ENCODE measurements at regions not wholly inside any gene's neighbourhood (a gene's known extent, or its start where the extent isn't known, plus 50 kb on each side); places are given as distances from the start of the nearest gene placed in this dataset.

GRCh38 chr10:131812736-131813604, 87.8 kb upstream of the PPP2R2D start:
- H3K36me3 Mint-ChIP-seq (ENCODE audit: low read depth) = no peaks in the 10 kb centered on the region

DNA sequence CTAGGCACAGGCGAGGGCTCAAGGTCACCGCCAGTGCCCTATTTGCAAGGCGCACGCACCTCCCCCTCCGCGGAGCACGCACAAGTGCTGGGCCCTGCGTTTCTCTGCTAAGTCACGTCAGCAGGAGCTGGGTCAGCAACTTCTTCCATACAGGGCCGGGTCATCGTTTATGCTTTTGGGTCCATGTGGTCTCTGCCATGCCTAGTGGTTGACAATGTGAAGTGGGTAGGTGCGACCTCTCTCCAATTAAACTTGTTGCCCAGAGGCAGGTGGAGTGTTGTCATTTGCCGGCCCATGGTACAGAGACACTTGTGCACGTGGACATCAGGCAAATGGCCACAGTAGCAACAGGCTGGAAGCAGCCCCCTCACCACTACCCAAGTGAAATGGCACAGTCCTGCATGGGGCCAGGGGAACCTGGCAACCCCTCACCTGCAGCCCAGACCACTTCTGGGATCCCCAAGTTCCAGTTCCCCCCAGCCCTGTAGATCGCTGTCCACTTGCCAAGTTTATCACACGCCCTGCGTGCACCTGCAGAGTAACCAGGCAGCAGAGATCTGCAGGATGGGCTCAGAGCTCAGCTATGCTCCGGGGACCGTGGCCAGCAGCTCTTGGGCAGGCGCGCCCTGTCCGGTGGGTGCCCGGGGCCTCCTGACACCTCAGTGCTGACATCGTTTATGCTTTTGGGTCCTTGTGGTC, 86.1 kb upstream of the PPP2R2D start:
- Mint-ChIP-seq H3K4me3 (no peak overlapping the region), H3K27ac (no peak overlapping the region), H3K9me3 (no peaks in the 10 kb centered on the region), H3K27me3 (peaks cover 19% of the 10 kb centered on the region), H3K4me1 (no peaks in the 10 kb centered on the region), H3K36me3 (ENCODE audit: low read depth) (no peaks in the 10 kb centered on the region)
- no peak for ATAC-seq (replicated peaks)

More at GRCh38 chr10:131812736-131813604, 87.8 kb upstream of the PPP2R2D start:
- no peaks in the 10 kb centered on the region for H3K9me3 Mint-ChIP-seq
- H3K27me3 Mint-ChIP-seq = peaks cover 30% of the 10 kb centered on the region
- H3K4me1 Mint-ChIP-seq = peaks cover 5% of the 10 kb centered on the region
- no peak overlapping the region for H3K27ac Mint-ChIP-seq
- ATAC-seq (replicated peaks) = no peak
- H3K4me3 Mint-ChIP-seq = no peak overlapping the region

GRCh38 chr10:131815266-131816156, 85.3 kb upstream of the PPP2R2D start:
- no peak overlapping the region for H3K4me3 Mint-ChIP-seq
- H3K9me3 Mint-ChIP-seq = no peaks in the 10 kb centered on the region
- peaks cover 19% of the 10 kb centered on the region for H3K27me3 Mint-ChIP-seq
- H3K27ac Mint-ChIP-seq = no peak overlapping the region
- H3K36me3 Mint-ChIP-seq (ENCODE audit: low read depth) = no peaks in the 10 kb centered on the region
- no peak for ATAC-seq (replicated peaks)
- H3K4me1 Mint-ChIP-seq = no peaks in the 10 kb centered on the region

- Mint-ChIP-seq H3K9me3 (no peaks in the 10 kb centered on the region), H3K27ac (no peak overlapping the region), H3K4me1 (no peaks in the 10 kb centered on the region), H3K4me3 (no peak overlapping the region), H3K27me3 (peaks cover 19% of the 10 kb centered on the region), H3K36me3 (ENCODE audit: low read depth) (no peaks in the 10 kb centered on the region)
- no peak for ATAC-seq (replicated peaks)
Observed at GRCh38 chr10:131816157-131816775, 84.5 kb upstream of the PPP2R2D start.

DNA sequence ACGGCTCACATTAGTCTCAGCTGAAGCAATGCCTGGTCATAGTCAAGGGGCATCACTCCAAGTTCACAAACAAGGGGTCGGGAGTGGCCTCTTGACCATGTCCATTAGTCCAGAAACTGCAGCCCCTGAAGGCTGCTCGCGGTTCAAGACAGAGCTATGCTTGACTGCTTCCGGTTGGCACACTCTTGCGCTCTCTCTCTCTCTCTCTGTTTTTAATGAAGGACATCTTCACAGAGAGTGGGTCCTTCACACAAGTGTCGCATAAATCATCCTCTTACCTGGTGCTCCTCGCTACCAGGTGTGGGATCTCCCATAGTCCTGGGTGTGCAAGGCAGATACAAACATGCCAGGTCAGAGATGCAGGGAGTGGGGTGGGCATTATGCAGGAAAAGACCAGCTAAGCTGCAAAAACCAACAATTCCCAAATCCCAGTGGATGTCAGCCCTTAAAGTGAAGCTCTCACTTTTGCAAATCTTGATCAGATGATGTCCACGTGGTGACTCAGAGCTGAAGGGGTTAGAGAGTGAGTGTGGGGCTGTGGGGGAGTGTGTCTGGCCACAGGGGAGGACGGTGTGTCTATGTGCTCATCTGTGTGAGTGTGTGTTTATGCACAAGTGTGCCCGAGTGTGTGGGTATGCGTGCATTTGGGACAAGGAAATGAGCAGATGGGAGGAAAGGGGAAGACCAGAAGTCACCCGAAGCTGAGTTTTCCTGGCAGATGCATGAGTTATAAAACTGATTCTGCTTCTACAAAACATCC, 83.7 kb upstream of the PPP2R2D start:
- Mint-ChIP-seq H3K36me3 (ENCODE audit: low read depth) (no peaks in the 10 kb centered on the region), H3K9me3 (no peaks in the 10 kb centered on the region), H3K4me1 (no peaks in the 10 kb centered on the region), H3K4me3 (no peak overlapping the region), H3K27me3 (peaks cover 19% of the 10 kb centered on the region), H3K27ac (no peak overlapping the region)
- ATAC-seq (replicated peaks) = no peak

GRCh38 chr10:131817866-131818509, 82.8 kb upstream of the PPP2R2D start:
- no peaks in the 10 kb centered on the region for H3K9me3 Mint-ChIP-seq
- H3K27me3 Mint-ChIP-seq = peaks cover 19% of the 10 kb centered on the region
- H3K4me1 Mint-ChIP-seq = no peaks in the 10 kb centered on the region
- no peak for ATAC-seq (replicated peaks)
- no peak overlapping the region for H3K27ac Mint-ChIP-seq
- H3K4me3 Mint-ChIP-seq = no peak overlapping the region
- H3K36me3 Mint-ChIP-seq (ENCODE audit: low read depth) = no peaks in the 10 kb centered on the region

GRCh38 chr10:131818510-131819234, 82.1 kb upstream of the PPP2R2D start:
- H3K36me3 Mint-ChIP-seq (ENCODE audit: low read depth) = no peaks in the 10 kb centered on the region
- no peaks in the 10 kb centered on the region for H3K4me1 Mint-ChIP-seq
- no peak overlapping the region for H3K27ac Mint-ChIP-seq
- H3K27me3 Mint-ChIP-seq = peaks cover 12% of the 10 kb centered on the region
- no peak overlapping the region for H3K4me3 Mint-ChIP-seq
- ATAC-seq (replicated peaks) = no peak
- H3K9me3 Mint-ChIP-seq = no peaks in the 10 kb centered on the region

- Mint-ChIP-seq H3K36me3 (ENCODE audit: low read depth) (no peaks in the 10 kb centered on the region), H3K4me3 (no peak overlapping the region), H3K4me1 (no peaks in the 10 kb centered on the region), H3K27me3 (peaks cover 9% of the 10 kb centered on the region), H3K9me3 (no peaks in the 10 kb centered on the region), H3K27ac (no peak overlapping the region)
- no peak for ATAC-seq (replicated peaks)
Observed at GRCh38 chr10:131819241-131820072, 81.4 kb upstream of the PPP2R2D start.

DNA sequence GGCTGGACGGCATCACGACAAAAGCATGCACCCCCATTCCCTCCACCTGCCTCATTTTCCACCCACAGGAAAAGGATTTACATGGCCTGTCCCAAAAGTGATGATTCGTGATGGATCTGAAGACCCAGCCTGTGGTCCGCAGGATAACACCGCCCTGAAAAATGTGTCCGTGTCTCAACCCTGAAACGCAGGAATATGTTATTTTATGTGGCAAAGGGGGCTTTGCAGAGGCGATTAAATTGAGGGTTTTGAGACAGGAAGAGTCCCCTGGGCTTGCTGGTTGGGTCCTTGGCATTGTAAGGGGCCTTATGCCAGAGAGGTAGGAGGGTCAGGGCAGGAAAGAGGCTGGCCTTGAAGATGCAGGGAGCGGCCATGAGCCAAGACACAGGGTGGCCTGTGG, 80.2 kb upstream of the PPP2R2D start:
- Mint-ChIP-seq H3K27ac (no peak overlapping the region), H3K36me3 (ENCODE audit: low read depth) (no peaks in the 10 kb centered on the region), H3K9me3 (no peaks in the 10 kb centered on the region), H3K27me3 (peaks cover 4% of the 10 kb centered on the region), H3K4me3 (no peak overlapping the region), H3K4me1 (no peaks in the 10 kb centered on the region)
- ATAC-seq (replicated peaks) = no peak

DNA sequence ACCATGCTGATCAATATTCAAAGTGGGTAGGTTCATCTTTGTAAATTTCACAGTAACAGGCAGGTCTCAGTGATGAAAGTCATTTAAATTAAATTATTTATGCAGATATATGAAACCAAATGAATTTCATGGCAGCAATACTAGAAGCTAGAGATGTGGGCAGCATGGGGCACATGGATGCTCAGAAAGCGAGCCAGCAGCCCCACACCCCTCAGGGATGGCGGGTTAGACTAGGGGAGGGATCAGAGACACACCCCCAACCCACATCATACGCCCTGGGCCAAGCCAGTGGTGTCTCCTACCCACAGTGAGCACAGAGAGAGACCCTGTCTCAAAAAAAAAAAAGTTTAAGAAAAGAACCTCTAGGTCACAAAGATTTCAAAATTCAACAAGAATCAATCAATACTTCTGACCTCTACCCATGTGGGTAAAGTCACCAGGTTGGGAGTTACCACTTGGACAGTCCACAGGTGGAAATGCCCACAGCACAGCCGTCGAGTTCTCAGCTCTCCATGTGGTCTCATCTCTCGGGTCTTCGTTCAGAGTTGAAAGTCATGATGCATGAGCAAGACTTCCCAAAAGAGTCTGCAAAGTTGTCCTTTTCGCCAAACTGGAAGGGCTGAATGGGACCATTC, 79.3 kb upstream of the PPP2R2D start:
- no peak overlapping the region for H3K4me3 Mint-ChIP-seq
- H3K4me1 Mint-ChIP-seq = no peaks in the 10 kb centered on the region
- no peak overlapping the region for H3K27ac Mint-ChIP-seq
- H3K36me3 Mint-ChIP-seq (ENCODE audit: low read depth) = no peaks in the 10 kb centered on the region
- H3K9me3 Mint-ChIP-seq = no peaks in the 10 kb centered on the region
- peaks cover 3% of the 10 kb centered on the region for H3K27me3 Mint-ChIP-seq
- ATAC-seq (replicated peaks) = no peak

DNA sequence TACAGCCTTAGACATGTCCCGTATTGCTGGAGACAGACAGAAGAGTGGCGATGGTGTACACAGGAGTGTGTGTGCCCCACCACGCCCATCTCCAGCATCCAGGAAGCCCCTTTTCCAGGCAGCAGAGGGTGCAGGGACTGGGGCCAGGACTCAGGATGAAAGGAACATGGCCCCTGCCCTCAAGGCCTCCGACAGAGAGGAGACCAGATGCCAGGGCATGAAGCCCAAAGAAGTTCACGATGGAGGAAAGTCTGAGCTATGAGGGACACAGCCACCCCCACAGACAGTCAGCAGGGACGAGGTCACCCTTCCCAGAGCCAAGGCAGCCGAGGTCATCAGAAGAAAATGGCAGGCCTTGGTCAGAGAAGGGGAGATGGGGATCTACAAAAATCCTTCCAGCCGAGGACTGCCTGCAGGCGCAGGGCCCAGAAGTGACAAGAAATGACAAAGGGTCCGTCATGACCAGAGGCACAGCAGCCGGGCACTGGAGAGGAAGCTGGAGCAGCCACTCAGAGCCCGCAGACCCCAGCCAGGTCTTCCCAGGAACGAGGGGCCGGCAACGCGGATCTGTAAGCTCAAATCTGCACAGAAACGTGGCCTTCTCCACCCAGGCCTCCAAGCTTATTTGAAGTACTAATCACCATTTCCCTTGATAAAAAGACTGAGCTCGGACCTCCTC, 78.7 kb upstream of the PPP2R2D start:
- no peak for ATAC-seq (replicated peaks)
- no peak overlapping the region for H3K27ac Mint-ChIP-seq
- no peak overlapping the region for H3K4me3 Mint-ChIP-seq
- no peaks in the 10 kb centered on the region for H3K4me1 Mint-ChIP-seq
- no peaks in the 10 kb centered on the region for H3K9me3 Mint-ChIP-seq
- no peaks in the 10 kb centered on the region for H3K27me3 Mint-ChIP-seq
- no peaks in the 10 kb centered on the region for H3K36me3 Mint-ChIP-seq (ENCODE audit: low read depth)

Measured in activated T-helper 17 cell treated with anti-CD3 and anti-CD28 coated beads, Interleukin-2, amount 50 U/mL, for 72 hours (primary cell).